GM13976 (cell line): ENCODE measurements at regions not wholly inside any gene's neighbourhood (a gene's known extent, or its start where the extent isn't known, plus 50 kb on each side); places are given as distances from the start of the nearest gene placed in this dataset.

ENCODE experiments used
- DNase-seq: peaks from one replicate; pipeline ENCODE4 v3.0.0; 2012; ENCODE audit warnings: low spot score
- in situ Hi-C: fragments of 300-500 bp; cut with MboI; formaldehyde crosslinking; loops from one replicate; pipeline ENCODE4 v1.12.0; 2022; ENCODE audit warnings: low sequenced_read_pairs, mixed read lengths, inconsistent platforms; ENCODE audit not compliant: unreplicated experiment
- TF ChIP-seq, protein P1 (sequence below): IDR thresholded peaks from 2 replicates; pipeline ENCODE4 v1.5.1; 2012; ENCODE audit warnings: borderline replicate concordance, mild to moderate bottlenecking; ENCODE audit not compliant: insufficient read depth; ENCODE audit errors: extremely low read depth, missing control alignments, control extremely low read depth

GRCh38 chr2:16051841-16052564 is 111.7 kb downstream of the MYCN start:
- in situ Hi-C loops, result no loop called here
- DNase-seq, result no peak
- TF ChIP-seq, protein P1, sequence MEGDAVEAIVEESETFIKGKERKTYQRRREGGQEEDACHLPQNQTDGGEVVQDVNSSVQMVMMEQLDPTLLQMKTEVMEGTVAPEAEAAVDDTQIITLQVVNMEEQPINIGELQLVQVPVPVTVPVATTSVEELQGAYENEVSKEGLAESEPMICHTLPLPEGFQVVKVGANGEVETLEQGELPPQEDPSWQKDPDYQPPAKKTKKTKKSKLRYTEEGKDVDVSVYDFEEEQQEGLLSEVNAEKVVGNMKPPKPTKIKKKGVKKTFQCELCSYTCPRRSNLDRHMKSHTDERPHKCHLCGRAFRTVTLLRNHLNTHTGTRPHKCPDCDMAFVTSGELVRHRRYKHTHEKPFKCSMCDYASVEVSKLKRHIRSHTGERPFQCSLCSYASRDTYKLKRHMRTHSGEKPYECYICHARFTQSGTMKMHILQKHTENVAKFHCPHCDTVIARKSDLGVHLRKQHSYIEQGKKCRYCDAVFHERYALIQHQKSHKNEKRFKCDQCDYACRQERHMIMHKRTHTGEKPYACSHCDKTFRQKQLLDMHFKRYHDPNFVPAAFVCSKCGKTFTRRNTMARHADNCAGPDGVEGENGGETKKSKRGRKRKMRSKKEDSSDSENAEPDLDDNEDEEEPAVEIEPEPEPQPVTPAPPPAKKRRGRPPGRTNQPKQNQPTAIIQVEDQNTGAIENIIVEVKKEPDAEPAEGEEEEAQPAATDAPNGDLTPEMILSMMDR, result no peak

DNA sequence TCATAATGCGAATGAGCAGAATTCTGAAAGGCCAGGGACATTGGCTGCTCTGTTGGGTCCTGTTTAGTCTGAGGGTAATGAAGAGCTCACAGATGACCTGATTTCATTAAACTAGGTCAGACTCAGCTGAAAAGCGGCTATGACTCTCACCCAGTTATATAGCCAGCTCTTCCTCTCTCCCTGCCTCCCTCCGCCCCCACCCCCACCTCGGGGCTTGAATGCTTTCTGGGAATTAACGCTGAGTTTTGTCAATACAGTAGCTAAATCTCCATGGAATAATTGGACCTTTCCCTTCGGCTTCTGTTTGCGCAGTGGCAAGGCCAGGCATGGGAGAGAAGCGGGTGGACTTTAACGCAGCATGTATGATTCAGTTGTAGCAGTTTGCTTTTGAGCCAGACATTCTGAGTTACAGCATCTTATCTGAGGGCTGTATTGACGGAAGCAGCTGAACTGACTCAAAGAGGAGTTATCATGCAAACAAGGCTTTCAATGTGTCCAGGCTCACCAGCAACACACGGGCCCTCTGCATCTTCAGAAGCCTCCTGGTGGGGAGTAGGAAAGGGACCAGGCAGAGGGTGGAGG is 110.6 kb downstream of the MYCN start:
- in situ Hi-C loops, result no loop called here
- TF ChIP-seq, protein P1, result no peak
- DNase-seq, result no peak

- no peak for DNase-seq
- in situ Hi-C loops, result no loop called here
- TF ChIP-seq, protein P1, result no peak
Observed at GRCh38 chr2:16050261-16050907, 110.0 kb downstream of the MYCN start.

- TF ChIP-seq, protein P1, result no peak
- no peak for DNase-seq
- in situ Hi-C loops, result no loop called here
Observed at GRCh38 chr2:16049406-16049805, 109.1 kb downstream of the MYCN start.

GRCh38 chr2:16048466-16048865 is 108.1 kb downstream of the MYCN start:
- in situ Hi-C loops, result no loop called here
- DNase-seq, result no peak
- TF ChIP-seq, protein P1, result no peak

- TF ChIP-seq, protein P1, result no peak
- no peak for DNase-seq
- in situ Hi-C loops, result no loop called here
Observed at GRCh38 chr2:16047701-16048100, 107.4 kb downstream of the MYCN start.
